Left ventricle myocardium superior (tissue), 1 donor: ENCODE measurements at regions not wholly inside any gene's neighbourhood (a gene's known extent, or its start where the extent isn't known, plus 50 kb on each side); places are given as distances from the start of the nearest gene placed in this dataset.
"Not testable (repeated sequence)": the region's sequence is repeated elsewhere in the genome, so short reads cannot be mapped to it uniquely, and the experiment has no call there.

Experiments used
- ATAC-seq: fragments of 200-7000 bp; cut with Tn5 transposase; one replicate; pipeline ENCODE4 v1.9.1; 2020; ENCODE audit warnings: mild to moderate bottlenecking, moderate library complexity
- DNase-seq: peaks from one replicate; pipeline ENCODE4 v3.0.0-alpha.2; 2020
- intact Hi-C: fragments of 100-400 bp; cut with micrococcal nuclease; formaldehyde crosslinking; loops from one replicate; pipeline ENCODE4 v1.11.0; 2022
- donor health status: DM: no; HTN: yes; CAD: no; lungs with severe emphysema.

DNA sequence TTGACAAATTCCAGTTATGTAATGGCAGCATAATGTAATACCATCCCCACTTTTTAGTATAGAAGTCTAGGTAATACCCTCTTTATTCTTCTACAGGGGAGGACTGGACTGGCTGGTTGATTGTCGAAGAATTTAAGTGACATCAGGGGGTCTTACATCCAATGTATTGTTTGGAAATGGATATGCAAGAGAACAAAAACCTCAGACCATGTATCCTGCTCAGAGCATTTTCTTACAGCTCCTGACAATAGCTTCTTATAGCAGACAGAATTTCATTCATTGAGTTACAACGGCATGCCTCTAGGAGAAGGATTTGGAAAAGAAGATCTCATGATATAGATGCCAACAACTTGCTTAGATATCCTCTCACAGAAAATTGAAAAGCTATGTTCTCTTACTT, 2032.3 kb downstream of the EFNA5 start:
- intact Hi-C loops: no loop called here
- DNase-seq (no peak), ATAC-seq (no peak)

- DNase-seq: no peak
- no peak for ATAC-seq
- intact Hi-C loops: no loop called here
Observed at GRCh38 chr5:105632043-105632442, 2038.7 kb downstream of the EFNA5 start.

- ATAC-seq (no peak), DNase-seq (no peak)
- intact Hi-C loops: no loop called here
Observed at GRCh38 chr5:105630803-105631202, 2039.9 kb downstream of the EFNA5 start.

GRCh38 chr5:105619725-105620124, 2051.0 kb downstream of the EFNA5 start:
- ATAC-seq: no peak
- no peak for DNase-seq
- intact Hi-C loops: no loop called here

- intact Hi-C loops: no loop called here
- DNase-seq: no peak
- no peak for ATAC-seq
Observed at GRCh38 chr5:105617436-105618215, 2053.1 kb downstream of the EFNA5 start.

- DNase-seq (no peak), ATAC-seq (no peak)
- intact Hi-C loops: no loop called here
Observed at GRCh38 chr5:105616599-105616998, 2054.0 kb upstream of the NUDT12 start.

DNA sequence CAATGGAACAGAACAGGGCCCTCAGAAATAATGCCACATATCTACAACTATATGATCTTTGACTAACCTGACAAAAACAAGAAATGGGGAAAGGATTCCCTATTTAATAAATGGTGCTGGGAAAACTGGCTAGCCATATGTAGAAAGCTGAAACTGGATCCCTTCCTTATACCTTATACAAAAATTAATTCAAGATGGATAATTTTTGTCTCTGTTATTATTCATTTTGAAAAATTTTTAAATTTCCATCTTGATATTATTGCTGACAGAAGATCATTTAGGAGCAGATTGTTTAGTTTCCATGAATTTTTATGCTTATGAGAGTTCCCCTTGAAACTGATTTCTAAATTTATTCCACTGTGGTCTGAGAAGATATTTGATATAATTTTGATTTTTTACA, 2039.8 kb upstream of the NUDT12 start:
- intact Hi-C loops, DNase-seq, ATAC-seq: not testable (repeated sequence)

DNA sequence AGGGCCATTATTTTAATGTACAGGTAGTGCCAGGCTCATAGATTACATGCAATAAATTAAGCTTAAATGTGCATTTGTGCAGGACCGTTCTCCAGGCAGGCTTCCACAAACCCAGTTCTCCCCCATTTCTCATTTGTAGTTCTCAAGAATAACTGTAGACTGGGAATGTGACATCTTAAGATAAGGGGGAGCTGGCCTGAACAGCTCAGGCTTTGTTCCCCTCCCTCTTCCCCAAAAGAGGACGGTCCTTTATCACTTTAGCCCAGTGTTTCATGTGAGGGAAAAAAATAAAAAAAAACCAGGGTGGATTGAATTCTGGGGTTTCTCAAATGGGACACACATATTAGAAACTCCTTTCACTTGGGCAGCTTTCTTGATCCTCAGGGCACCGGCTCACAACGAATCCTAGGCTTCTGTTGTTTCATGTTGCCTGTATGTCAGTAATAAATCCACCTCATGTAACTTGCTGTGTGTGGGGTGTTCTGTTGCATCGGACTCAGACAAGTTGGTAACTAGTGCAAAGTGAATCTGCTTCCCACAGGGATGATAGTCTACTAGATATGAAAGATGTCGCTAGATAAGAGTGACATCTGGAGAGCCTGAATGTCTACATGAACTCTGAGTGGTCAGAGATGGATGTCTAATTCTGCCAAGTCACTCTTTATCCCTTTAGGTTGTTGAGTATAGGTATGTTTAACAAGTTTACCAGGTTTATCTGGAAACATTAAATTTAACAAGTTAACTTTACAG, 2030.6 kb upstream of the NUDT12 start:
- intact Hi-C loops: no loop called here
- ATAC-seq (no peak), DNase-seq (no peak)

DNA sequence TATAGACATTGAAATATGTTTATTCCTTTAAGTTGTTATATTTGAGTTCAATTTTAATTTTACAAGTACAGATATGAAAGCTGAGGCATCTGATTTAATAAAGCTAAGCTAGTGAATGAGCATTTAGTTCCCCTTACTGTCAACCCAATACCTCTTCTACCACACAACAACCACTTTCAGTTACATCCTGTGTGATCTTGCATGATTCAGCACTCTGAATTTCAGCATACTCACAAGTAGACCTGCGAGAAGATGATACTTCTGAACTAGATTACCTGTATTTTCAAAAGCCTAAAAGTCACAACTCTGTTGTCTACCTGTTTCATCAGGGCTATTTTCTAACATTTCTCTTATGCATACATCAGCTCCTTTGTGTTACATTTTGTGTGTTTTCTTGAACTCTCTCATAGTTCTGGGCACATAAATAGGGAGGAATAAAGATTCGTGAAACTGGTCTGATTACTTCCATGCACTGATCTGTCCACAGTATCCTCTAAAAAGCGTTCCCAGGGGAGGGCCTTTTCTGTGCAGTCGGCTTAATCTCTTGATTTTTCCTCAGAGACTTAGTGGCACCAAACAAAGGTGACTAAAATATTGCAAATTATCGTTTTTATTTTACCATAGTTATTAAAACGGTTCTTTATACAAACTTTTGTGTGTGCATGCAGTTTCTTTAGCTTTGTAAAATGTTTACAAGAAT, 2025.5 kb upstream of the NUDT12 start:
- ATAC-seq (no peak), DNase-seq (no peak)
- intact Hi-C loops: no loop called here

GRCh38 chr5:105581988-105582690, 2019.5 kb upstream of the NUDT12 start:
- no peak for DNase-seq
- intact Hi-C loops: no loop called here
- ATAC-seq: no peak

DNA sequence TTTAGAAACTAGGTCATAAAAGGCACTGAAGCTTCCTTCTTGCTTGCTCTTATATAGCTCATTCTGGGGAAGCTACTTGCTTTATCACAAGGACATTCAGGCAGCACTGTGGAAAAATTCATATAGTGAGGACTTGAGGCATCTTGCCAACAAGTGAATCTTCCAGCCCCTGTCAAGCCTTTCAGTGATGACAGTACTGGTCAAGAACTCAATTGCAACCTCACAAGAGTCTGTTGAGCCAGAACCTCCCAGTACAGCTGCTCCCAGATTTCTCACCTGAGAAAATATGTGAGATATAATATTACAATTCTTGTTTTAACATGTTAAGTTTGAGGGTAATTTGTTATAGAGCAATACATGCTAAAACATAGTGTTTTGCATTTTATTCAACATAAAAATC, 2011.0 kb upstream of the NUDT12 start:
- ATAC-seq (no peak), DNase-seq (no peak)
- intact Hi-C loops: no loop called here

- intact Hi-C loops: no loop called here
- ATAC-seq: no peak
Observed at GRCh38 chr5:105565531-105565930, 2002.9 kb upstream of the NUDT12 start.

GRCh38 chr5:105563842-105564241, 2001.3 kb upstream of the NUDT12 start:
- intact Hi-C loops: no loop called here
- no peak for ATAC-seq
- no peak for DNase-seq

More at GRCh38 chr5:105565531-105565930, 2002.9 kb upstream of the NUDT12 start:
- DNase-seq: no peak

GRCh38 chr5:105554568-105555169, 1992.1 kb upstream of the NUDT12 start:
- no peak for DNase-seq
- intact Hi-C loops: no loop called here
- no peak for ATAC-seq

DNA sequence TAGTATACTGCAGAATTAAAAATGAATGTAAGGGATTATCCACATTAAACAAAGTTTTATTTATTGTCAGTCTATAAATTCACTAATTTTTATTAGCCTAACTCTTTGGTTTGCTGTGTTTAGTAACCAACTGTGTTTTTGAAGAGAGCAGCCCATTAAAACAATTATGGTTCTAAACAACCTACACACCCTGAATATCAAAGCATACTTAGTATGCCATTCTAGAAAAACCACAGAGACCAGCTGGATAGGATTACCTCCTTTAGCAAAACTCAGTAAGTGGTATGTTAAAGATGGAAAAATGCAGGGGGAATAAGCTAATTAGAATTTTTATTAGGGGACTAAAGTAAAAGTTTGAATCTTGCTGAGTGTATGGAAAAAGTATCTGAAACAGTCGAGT, 1981.7 kb upstream of the NUDT12 start:
- intact Hi-C loops: no loop called here
- no peak for ATAC-seq
- DNase-seq: no peak

DNA sequence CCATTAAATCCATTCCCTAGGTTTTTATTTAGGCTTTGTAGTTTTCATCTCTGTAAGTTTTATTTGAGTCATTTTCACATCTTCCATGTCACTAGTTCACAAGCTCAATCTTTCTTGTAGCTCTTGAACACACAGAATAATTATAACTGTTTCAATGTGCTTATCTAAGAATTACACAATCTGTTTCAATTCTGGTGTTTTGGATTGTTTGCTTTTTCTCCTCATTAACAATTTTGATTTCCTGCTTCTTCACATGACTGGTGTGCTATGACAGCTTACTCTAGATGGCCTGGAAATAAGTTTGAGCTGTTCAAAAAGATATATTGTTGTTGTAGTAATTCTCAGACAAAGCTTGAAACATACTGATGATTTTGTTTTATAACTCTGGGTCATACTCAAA, 1974.1 kb upstream of the NUDT12 start:
- DNase-seq (no peak), ATAC-seq (no peak)
- intact Hi-C loops: no loop called here

DNA sequence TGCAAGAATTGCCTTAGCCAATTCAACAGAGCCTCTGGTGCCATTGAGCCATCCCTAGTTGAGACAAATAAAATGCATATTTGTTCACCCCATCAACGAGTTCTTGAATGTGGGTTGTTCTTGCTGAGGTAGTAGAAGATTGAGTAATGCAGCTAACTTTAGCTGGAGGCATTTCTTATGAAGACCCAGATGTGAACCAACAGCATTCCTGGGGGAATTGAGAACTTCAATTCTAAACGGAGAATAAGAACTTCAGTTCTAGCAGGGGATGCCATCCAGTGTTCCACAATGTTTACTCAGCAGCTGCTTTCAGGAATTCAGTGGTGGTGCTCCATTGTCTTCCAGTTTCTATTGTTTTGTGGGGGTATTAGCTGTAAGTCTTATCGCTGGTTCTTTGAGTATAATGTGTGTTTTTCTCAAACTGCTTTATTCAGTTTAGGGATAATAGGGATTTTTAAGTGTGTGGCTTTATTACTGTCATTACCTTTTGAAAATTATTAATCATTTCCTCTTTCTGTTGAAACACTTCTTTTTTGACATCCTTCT, 1968.2 kb upstream of the NUDT12 start:
- ATAC-seq (no peak), DNase-seq (no peak)
- intact Hi-C loops: no loop called here

- ATAC-seq (no peak), DNase-seq (no peak)
- intact Hi-C loops: no loop called here
Observed at GRCh38 chr5:105529851-105530250, 1967.3 kb upstream of the NUDT12 start.

DNA sequence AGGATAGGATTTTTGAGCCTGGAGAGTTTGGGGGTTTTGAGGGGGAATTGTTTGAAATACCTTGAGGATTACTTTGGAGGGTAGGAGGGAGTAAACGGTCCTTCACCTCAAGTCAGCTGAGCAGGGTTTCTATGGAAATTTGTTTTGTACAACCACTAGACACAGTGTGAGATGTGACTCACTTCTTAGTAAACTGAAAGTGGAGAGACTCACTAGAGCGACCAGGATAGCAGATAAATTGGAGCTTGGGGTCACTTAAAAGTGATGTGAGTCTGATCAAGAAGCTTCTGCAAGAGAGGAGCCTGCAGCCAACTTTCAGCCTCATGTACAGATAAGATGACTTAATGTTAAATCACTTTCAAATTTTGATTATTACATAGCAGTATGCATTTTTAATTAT, 1945.9 kb upstream of the NUDT12 start:
- no peak for DNase-seq
- intact Hi-C loops: no loop called here
- ATAC-seq: no peak
